Breast epithelium (tissue), 3 donors: ENCODE measurements at regions not wholly inside any gene's neighbourhood (a gene's known extent, or its start where the extent isn't known, plus 50 kb on each side); places are given as distances from the start of the nearest gene placed in this dataset.

ENCODE experiments used
- POLR2A ChIP-seq: fragments of 450-650 bp; IDR thresholded peaks from one replicate; pipeline ENCODE4 v1.6.1; 2016; ENCODE audit warnings: antibody characterized with exemption, mild to moderate bottlenecking, moderate library complexity
- POLR2AphosphoS5 ChIP-seq, 3 donors: sonication (generic); formaldehyde crosslinking; IDR thresholded peaks; one replicate each; pipeline ENCODE4 v1.6.1; 2017; ENCODE audit warnings: antibody characterized with exemption in 3 of 3
- TF ChIP-seq, protein P1 (sequence below), 3 donors: fragments of 450-650 bp; IDR thresholded peaks; one replicate each; pipeline ENCODE4 v1.5.1; 2016 to 2017; ENCODE audit warnings: antibody characterized with exemption in 3 of 3, mild to moderate bottlenecking in 3 of 3, moderate library complexity in 3 of 3

DNA sequence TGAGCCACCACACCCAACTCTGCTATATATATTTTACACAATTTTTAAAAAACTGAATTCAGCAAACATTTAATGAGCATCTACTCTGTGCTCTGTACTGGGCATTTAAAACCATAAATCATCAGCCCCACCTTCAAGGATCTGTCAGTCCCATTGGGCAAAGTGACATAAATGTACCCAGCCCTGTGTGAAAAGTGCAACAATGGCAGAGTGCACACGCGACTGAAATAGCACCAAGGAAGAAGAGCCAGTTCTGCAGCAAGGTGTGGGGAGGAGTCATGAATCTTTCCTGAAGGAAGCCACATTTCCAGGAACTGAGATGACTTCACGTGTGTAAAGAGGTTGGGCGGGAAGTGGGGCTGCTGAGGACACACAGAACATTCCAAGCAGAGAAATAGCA, 111.5 kb upstream of the ATP6AP2 start:
- TF ChIP-seq, protein P1, sequence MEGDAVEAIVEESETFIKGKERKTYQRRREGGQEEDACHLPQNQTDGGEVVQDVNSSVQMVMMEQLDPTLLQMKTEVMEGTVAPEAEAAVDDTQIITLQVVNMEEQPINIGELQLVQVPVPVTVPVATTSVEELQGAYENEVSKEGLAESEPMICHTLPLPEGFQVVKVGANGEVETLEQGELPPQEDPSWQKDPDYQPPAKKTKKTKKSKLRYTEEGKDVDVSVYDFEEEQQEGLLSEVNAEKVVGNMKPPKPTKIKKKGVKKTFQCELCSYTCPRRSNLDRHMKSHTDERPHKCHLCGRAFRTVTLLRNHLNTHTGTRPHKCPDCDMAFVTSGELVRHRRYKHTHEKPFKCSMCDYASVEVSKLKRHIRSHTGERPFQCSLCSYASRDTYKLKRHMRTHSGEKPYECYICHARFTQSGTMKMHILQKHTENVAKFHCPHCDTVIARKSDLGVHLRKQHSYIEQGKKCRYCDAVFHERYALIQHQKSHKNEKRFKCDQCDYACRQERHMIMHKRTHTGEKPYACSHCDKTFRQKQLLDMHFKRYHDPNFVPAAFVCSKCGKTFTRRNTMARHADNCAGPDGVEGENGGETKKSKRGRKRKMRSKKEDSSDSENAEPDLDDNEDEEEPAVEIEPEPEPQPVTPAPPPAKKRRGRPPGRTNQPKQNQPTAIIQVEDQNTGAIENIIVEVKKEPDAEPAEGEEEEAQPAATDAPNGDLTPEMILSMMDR (IDR thresholded peaks at IDR 0.05) = no peak
- TF ChIP-seq POLR2A (no peak), POLR2AphosphoS5 (IDR thresholded peaks at IDR 0.05) (no peak)
